HEK293 (cell line): ENCODE measurements at regions not wholly inside any gene's neighbourhood (a gene's known extent, or its start where the extent isn't known, plus 50 kb on each side); places are given as distances from the start of the nearest gene placed in this dataset.

Source experiments
- CTCF ChIA-PET: fragments of 350-600 bp; formaldehyde crosslinking; extraction: SDS; loops from one replicate; lab custom pipeline; 2021; ENCODE audit warnings: antibody characterized with exemption; lab: Yijun Ruan, JAX
- POLR2A ChIA-PET: fragments of 300-600 bp; formaldehyde crosslinking; extraction: SDS; loops from one replicate; lab custom pipeline; 2020; ENCODE audit warnings: antibody characterized with exemption, inconsistent platforms; lab: Yijun Ruan, JAX
- H3K27ac ChIP-seq: fragments of 200-500 bp; sonication (Bioruptor generic); 2 replicates; pipeline ENCODE4 v1.5.1; 2014; ENCODE audit warnings: low read depth, low read length, control low read depth, inconsistent platforms; ENCODE audit errors: extremely low read depth
- H3K36me3 ChIP-seq, 2 experiments: fragments of 200-500 bp in 1 of 2; sonication (Bioruptor generic) in 1 of 2; 1 replicate in 1 of 2; 2 replicates in 1 of 2; pipeline ENCODE4 v1.5.1; 2014 to 2017; ENCODE audit warnings: inconsistent platforms in 2 of 2, low read length in 2 of 2; ENCODE audit not compliant: control insufficient read depth in 2 of 2, insufficient read depth in 1 of 2
- H3K4me1 ChIP-seq: fragments of 200-500 bp; sonication (Bioruptor generic); 2 replicates; pipeline ENCODE4 v1.5.1; 2014; ENCODE audit warnings: mild to moderate bottlenecking, low read length, inconsistent platforms; ENCODE audit not compliant: control insufficient read depth, insufficient read depth
- H3K4me3 ChIP-seq: 2 replicates; pipeline ENCODE4 v1.5.1; 2011; ENCODE audit warnings: low read depth, mild to moderate bottlenecking, control low read depth, low read length, moderate library complexity
- H3K9me3 ChIP-seq: fragments of 200-500 bp; sonication (Bioruptor generic); 2 replicates; pipeline ENCODE4 v1.5.1; 2014; ENCODE audit warnings: low read depth, low read length, inconsistent platforms; ENCODE audit not compliant: control insufficient read depth, insufficient read depth
- GLIS2 ChIP-seq: fragments of 450-650 bp; formaldehyde crosslinking; IDR thresholded peaks from 2 replicates; pipeline ENCODE4 v1.5.1; 2016; ENCODE audit warnings: missing biosample characterization, missing genetic modification characterization
- HOXD13 ChIP-seq: sonication (generic); formaldehyde crosslinking; IDR thresholded peaks from 2 replicates; pipeline ENCODE4 v1.8.0; 2022; ENCODE audit warnings: missing genetic modification reagents, borderline replicate concordance
- KLF1 ChIP-seq: fragments of 450-650 bp; formaldehyde crosslinking; IDR thresholded peaks from 2 replicates; pipeline ENCODE4 v1.5.1; 2016; ENCODE audit warnings: missing biosample characterization, missing genetic modification characterization
- SP3 ChIP-seq: fragments of 450-650 bp; formaldehyde crosslinking; IDR thresholded peaks from 2 replicates; pipeline ENCODE4 v1.5.1; 2016; ENCODE audit warnings: missing biosample characterization, missing genetic modification characterization
- ZBTB21 ChIP-seq: fragments of 450-650 bp; formaldehyde crosslinking; IDR thresholded peaks from 2 replicates; pipeline ENCODE4 v1.5.1; 2017; ENCODE audit warnings: missing biosample characterization, missing genetic modification characterization
- ZNF112 ChIP-seq: fragments of 450-650 bp; formaldehyde crosslinking; IDR thresholded peaks from 2 replicates; pipeline ENCODE4 v1.5.0; 2017; ENCODE audit warnings: missing biosample characterization, missing genetic modification characterization
- ZNF175 ChIP-seq: fragments of 450-650 bp; formaldehyde crosslinking; IDR thresholded peaks from 2 replicates; pipeline ENCODE4 v1.5.1; 2016; ENCODE audit warnings: missing biosample characterization, missing genetic modification characterization
- ZNF239 ChIP-seq: fragments of 450-650 bp; formaldehyde crosslinking; IDR thresholded peaks from 2 replicates; pipeline ENCODE4 v1.5.1; 2016; ENCODE audit warnings: missing biosample characterization, missing genetic modification characterization
- ZNF555 ChIP-seq: fragments of 450-650 bp; formaldehyde crosslinking; conservative IDR thresholded peaks from 2 replicates; pipeline ENCODE4 v1.5.1; 2017; ENCODE audit warnings: missing biosample characterization, mild to moderate bottlenecking, missing genetic modification characterization, inconsistent platforms
- ZNF785 ChIP-seq: fragments of 450-650 bp; formaldehyde crosslinking; IDR thresholded peaks from 2 replicates; pipeline ENCODE4 v1.5.1; 2016; ENCODE audit warnings: missing biosample characterization, missing genetic modification characterization
- ZNF791 ChIP-seq: fragments of 450-650 bp; formaldehyde crosslinking; IDR thresholded peaks from 2 replicates; pipeline ENCODE4 v1.5.1; 2016; ENCODE audit warnings: missing biosample characterization, missing genetic modification characterization
- ZXDB ChIP-seq: fragments of 450-650 bp; formaldehyde crosslinking; IDR thresholded peaks from 2 replicates; pipeline ENCODE4 v1.5.1; 2016; ENCODE audit warnings: missing biosample characterization, missing genetic modification characterization
- TF ChIP-seq, protein P1 (sequence below): fragments of 450-650 bp; formaldehyde crosslinking; IDR thresholded peaks from 2 replicates; pipeline ENCODE4 v1.5.1; 2016; ENCODE audit warnings: missing biosample characterization, missing genetic modification characterization
- TF ChIP-seq, protein P2 (sequence below): fragments of 450-650 bp; formaldehyde crosslinking; IDR thresholded peaks from 2 replicates; pipeline ENCODE4 v1.5.1; 2016; ENCODE audit warnings: missing biosample characterization, missing genetic modification characterization
- TF ChIP-seq, protein P3 (sequence below): fragments of 450-650 bp; formaldehyde crosslinking; IDR thresholded peaks from 2 replicates; pipeline ENCODE4 v1.5.1; 2016; ENCODE audit warnings: missing biosample characterization, missing genetic modification characterization

DNA sequence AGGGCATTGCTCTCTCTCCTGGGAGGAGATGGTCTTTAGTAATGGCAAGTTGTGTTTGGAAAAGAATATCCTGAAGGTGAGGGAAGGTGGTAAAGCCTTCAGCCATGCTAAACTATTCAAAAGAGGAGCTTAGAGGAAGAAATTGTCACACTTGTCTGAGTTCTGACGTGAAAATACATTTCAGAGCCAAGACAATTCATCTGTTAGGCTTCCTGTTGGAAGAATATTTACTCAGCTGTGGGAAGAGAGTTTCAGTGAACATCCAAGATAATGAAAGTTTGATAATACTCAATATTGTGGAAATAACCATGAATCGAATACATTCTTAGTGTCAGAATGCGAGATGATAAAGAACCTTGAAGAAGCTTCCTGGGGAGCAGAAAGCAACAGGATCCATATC lies 143.3 kb downstream of the GPAT3 start:
- no peak overlapping the region for H3K27ac ChIP-seq
- ChIA-PET CTCF (interaction anchor here (0.6 kb wide), 1 partner anchor 35 kb away, joined by 3 read pairs; no protein-coding TSS in a partner anchor), POLR2A (no interaction called here)
- TF ChIP-seq ZNF791 (tag by site-specific recombination) (no peak), SP3 (tag by site-specific recombination) (no peak)
- no peaks in the 10 kb centered on the region for H3K9me3 ChIP-seq
- no peak overlapping the region for H3K4me3 ChIP-seq
- no peaks in the 10 kb centered on the region for H3K4me1 ChIP-seq
- no peaks in the 10 kb centered on the region for H3K36me3 ChIP-seq

DNA sequence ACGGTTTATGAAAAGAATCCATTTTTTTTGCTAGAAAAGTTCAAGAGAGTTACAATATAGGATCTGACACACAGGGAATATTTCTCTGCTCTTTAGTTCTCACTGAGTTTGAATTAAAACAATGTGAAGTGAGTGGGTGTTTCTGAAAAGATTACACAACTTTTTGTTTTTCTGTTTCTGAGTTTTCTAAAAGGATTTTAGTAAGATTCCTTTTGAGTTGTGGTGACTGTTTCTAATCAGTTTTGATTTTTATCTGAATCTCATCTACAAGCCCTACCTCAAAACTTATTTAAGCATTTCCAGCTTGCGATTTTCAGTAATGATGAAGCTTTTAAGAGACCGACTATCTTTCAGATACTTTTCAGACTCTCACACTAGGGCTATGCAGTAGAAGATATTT lies 141.7 kb downstream of the GPAT3 start:
- TF ChIP-seq ZNF785 (tag by site-specific recombination), result no peak
- TF ChIP-seq, protein P1, sequence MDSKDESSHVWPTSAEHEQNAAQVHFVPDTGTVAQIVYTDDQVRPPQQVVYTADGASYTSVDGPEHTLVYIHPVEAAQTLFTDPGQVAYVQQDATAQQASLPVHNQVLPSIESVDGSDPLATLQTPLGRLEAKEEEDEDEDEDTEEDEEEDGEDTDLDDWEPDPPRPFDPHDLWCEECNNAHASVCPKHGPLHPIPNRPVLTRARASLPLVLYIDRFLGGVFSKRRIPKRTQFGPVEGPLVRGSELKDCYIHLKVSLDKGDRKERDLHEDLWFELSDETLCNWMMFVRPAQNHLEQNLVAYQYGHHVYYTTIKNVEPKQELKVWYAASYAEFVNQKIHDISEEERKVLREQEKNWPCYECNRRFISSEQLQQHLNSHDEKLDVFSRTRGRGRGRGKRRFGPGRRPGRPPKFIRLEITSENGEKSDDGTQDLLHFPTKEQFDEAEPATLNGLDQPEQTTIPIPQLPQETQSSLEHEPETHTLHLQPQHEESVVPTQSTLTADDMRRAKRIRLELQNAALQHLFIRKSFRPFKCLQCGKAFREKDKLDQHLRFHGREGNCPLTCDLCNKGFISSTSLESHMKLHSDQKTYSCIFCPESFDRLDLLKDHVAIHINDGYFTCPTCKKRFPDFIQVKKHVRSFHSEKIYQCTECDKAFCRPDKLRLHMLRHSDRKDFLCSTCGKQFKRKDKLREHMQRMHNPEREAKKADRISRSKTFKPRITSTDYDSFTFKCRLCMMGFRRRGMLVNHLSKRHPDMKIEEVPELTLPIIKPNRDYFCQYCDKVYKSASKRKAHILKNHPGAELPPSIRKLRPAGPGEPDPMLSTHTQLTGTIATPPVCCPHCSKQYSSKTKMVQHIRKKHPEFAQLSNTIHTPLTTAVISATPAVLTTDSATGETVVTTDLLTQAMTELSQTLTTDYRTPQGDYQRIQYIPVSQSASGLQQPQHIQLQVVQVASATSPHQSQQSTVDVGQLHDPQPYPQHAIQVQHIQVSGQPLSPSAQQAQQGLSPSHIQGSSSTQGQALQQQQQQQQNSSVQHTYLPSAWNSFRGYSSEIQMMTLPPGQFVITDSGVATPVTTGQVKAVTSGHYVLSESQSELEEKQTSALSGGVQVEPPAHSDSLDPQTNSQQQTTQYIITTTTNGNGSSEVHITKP (tag by site-specific recombination), result no peak
- no peak for TF ChIP-seq ZXDB (tag by site-specific recombination)
- no peak for TF ChIP-seq KLF1 (tag by site-specific recombination)
- no peak for TF ChIP-seq ZNF175 (tag by site-specific recombination)
- no peak for TF ChIP-seq HOXD13 (CRISPR knock-in tag)
- TF ChIP-seq ZNF239, result no peak
- TF ChIP-seq, protein P2, sequence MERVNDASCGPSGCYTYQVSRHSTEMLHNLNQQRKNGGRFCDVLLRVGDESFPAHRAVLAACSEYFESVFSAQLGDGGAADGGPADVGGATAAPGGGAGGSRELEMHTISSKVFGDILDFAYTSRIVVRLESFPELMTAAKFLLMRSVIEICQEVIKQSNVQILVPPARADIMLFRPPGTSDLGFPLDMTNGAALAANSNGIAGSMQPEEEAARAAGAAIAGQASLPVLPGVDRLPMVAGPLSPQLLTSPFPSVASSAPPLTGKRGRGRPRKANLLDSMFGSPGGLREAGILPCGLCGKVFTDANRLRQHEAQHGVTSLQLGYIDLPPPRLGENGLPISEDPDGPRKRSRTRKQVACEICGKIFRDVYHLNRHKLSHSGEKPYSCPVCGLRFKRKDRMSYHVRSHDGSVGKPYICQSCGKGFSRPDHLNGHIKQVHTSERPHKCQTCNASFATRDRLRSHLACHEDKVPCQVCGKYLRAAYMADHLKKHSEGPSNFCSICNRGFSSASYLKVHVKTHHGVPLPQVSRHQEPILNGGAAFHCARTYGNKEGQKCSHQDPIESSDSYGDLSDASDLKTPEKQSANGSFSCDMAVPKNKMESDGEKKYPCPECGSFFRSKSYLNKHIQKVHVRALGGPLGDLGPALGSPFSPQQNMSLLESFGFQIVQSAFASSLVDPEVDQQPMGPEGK (tag by site-specific recombination), result no peak
- no peak for TF ChIP-seq ZNF555 (tag by site-specific recombination)
- TF ChIP-seq, protein P3, sequence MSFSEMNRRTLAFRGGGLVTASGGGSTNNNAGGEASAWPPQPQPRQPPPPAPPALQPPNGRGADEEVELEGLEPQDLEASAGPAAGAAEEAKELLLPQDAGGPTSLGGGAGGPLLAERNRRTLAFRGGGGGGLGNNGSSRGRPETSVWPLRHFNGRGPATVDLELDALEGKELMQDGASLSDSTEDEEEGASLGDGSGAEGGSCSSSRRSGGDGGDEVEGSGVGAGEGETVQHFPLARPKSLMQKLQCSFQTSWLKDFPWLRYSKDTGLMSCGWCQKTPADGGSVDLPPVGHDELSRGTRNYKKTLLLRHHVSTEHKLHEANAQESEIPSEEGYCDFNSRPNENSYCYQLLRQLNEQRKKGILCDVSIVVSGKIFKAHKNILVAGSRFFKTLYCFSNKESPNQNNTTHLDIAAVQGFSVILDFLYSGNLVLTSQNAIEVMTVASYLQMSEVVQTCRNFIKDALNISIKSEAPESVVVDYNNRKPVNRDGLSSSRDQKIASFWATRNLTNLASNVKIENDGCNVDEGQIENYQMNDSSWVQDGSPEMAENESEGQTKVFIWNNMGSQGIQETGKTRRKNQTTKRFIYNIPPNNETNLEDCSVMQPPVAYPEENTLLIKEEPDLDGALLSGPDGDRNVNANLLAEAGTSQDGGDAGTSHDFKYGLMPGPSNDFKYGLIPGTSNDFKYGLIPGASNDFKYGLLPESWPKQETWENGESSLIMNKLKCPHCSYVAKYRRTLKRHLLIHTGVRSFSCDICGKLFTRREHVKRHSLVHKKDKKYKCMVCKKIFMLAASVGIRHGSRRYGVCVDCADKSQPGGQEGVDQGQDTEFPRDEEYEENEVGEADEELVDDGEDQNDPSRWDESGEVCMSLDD (tag by site-specific recombination), result no peak
- no peak for TF ChIP-seq ZBTB21 (tag by site-specific recombination)
- TF ChIP-seq GLIS2 (tag by site-specific recombination), result no peak
- TF ChIP-seq ZNF112, result no peak
- H3K4me1 ChIP-seq, result no peaks in the 10 kb centered on the region
- ChIA-PET CTCF (no interaction called here), POLR2A (no interaction called here)
- H3K4me3 ChIP-seq, result no peak overlapping the region
- H3K27ac ChIP-seq, result no peak overlapping the region
- H3K9me3 ChIP-seq, result no peaks in the 10 kb centered on the region
- H3K36me3 ChIP-seq, result no peaks in the 10 kb centered on the region
